ENCODE measurements at regions not wholly inside any gene's neighbourhood (a gene's known extent, or its start where the extent isn't known, plus 50 kb on each side); places are given as distances from the start of the nearest gene placed in this dataset.

DNA sequence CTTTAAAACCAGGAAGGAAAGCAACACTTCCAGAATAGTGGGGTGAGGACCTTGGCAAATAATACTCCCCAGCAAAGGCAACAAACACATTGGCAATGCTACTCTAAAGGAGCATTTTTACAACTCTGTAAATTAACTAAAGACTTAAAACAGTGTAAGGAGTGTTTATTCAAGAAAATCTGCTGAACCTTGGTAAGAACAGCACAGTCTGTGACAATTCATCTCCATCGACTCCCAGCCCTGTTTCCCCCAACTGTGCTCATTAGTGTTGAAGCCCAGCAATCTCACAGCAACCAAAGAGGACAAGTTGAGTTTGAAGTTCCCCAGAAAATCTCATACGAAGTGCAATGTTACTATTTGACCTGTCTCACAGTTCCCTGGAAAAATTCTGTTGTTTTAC lies 884.9 kb downstream of the C6orf118 start:
- H2AFZ ChIP-seq (replicated peaks; ENCODE audit: low read length, poor library complexity): no peak overlapping the region
- no peaks in the 10 kb centered on the region for H3K9me1 ChIP-seq (ENCODE audit: insufficient read depth, low read length)
- no peak overlapping the region for H3K18ac ChIP-seq (ENCODE audit: low read depth, low read length)
- BruUV-seq (replicated peaks): no TSS peak
- H3K4me2 ChIP-seq (ENCODE audit: low read depth, low read length): no peak overlapping the region
- peaks cover 10% of the 10 kb centered on the region for H3K9me3 ChIP-seq (ENCODE audit: control insufficient read depth, insufficient read depth, low read length)
- H3K27ac ChIP-seq (ENCODE audit: insufficient read depth, low read length): no peak overlapping the region
- no peak overlapping the region for H2BK15ac ChIP-seq (ENCODE audit: low read depth, low read length)
- intact Hi-C loops (cut with micrococcal nuclease): no loop called here
- H3K14ac ChIP-seq (replicated peaks; ENCODE audit: low read depth, low read length): no peak overlapping the region
- ChIA-PET POLR2A (ENCODE audit: unreplicated experiment) (no interaction called here), CTCF (no interaction called here)
- no peak for DNase-seq
- no CpG with 5 or more reads among the region's 2 CpGs for WGBS, 2 experiments (ENCODE audit: extremely low coverage in 2 of 2, insufficient read length in 1 of 2)
- H3K4ac ChIP-seq (ENCODE audit: low read depth, low read length): no peak overlapping the region
- no peak overlapping the region for H2BK5ac ChIP-seq (ENCODE audit: low read depth, low read length, poor library complexity, severe bottlenecking)
- H3K9ac ChIP-seq (ENCODE audit: low read depth, low read length): no peak overlapping the region
- no peaks in the 10 kb centered on the region for H4K20me1 ChIP-seq (ENCODE audit: insufficient read depth, low read length)
- no peaks in the 10 kb centered on the region for H3K27me3 ChIP-seq (ENCODE audit: control insufficient read depth, insufficient read depth, low read length)
- H4K8ac ChIP-seq (ENCODE audit: low read depth in 2 of 2, low read length in 2 of 2): no peak overlapping the region
- dilution Hi-C loops (cut with HindIII; ENCODE audit: low sequenced_read_pairs, unreplicated experiment): no loop called here
- H3K36me3 ChIP-seq (ENCODE audit: control insufficient read depth, insufficient read depth, low read length): no peaks in the 10 kb centered on the region
- no peaks in the 10 kb centered on the region for H3K4me1 ChIP-seq (ENCODE audit: control insufficient read depth, insufficient read depth, low read length)
- H2BK20ac ChIP-seq (ENCODE audit: low read depth, low read length): no peak overlapping the region
- H2BK120ac ChIP-seq (ENCODE audit: low read depth, low read length): no peak overlapping the region
- no peak overlapping the region for H3K23ac ChIP-seq (ENCODE audit: low read depth, low read length)
- no peak overlapping the region for H3K56ac ChIP-seq (ENCODE audit: extremely low read depth, insufficient read depth, low read length)
- no peak for ATAC-seq (ENCODE audit: low read depth)
- H4K5ac ChIP-seq (ENCODE audit: low read depth, low read length): no peak overlapping the region
- TF ChIP-seq, protein P1, sequence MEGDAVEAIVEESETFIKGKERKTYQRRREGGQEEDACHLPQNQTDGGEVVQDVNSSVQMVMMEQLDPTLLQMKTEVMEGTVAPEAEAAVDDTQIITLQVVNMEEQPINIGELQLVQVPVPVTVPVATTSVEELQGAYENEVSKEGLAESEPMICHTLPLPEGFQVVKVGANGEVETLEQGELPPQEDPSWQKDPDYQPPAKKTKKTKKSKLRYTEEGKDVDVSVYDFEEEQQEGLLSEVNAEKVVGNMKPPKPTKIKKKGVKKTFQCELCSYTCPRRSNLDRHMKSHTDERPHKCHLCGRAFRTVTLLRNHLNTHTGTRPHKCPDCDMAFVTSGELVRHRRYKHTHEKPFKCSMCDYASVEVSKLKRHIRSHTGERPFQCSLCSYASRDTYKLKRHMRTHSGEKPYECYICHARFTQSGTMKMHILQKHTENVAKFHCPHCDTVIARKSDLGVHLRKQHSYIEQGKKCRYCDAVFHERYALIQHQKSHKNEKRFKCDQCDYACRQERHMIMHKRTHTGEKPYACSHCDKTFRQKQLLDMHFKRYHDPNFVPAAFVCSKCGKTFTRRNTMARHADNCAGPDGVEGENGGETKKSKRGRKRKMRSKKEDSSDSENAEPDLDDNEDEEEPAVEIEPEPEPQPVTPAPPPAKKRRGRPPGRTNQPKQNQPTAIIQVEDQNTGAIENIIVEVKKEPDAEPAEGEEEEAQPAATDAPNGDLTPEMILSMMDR (conservative IDR thresholded peaks at IDR 0.05; ENCODE audit: low read depth, low read length): no peak
- TF ChIP-seq BHLHE40 (IDR thresholded peaks at IDR 0.05; ENCODE audit: low read depth, low read length): no peak
- no peak for TF ChIP-seq SMC3 (IDR thresholded peaks at IDR 0.05; ENCODE audit: low read depth, low read length)
- no peak for TF ChIP-seq POLR2A (IDR thresholded peaks at IDR 0.05; ENCODE audit: low read depth, low read length)
- TF ChIP-seq MAFK (IDR thresholded peaks at IDR 0.05; ENCODE audit: low read depth, low read length): no peak
- in situ Hi-C loops (cut with MboI; ENCODE audit: low sequenced_read_pairs): no loop called here
- H3K79me1 ChIP-seq (ENCODE audit: low read depth in 1 of 2, low read length in 2 of 2): no peaks in the 10 kb centered on the region
- H2AK5ac ChIP-seq (ENCODE audit: low read depth, low read length): no peak overlapping the region
- no peak overlapping the region for H3K4me3 ChIP-seq (ENCODE audit: insufficient read depth, low read depth, low read length)
- H2AK9ac ChIP-seq (replicated peaks; ENCODE audit: low read depth, low read length, poor library complexity): no peak overlapping the region
- no peak overlapping the region for H4K91ac ChIP-seq (ENCODE audit: insufficient read depth, low read depth, low read length)

Data from IMR-90 (cell line).